Panc1 (cell line): ENCODE measurements at regions not wholly inside any gene's neighbourhood (a gene's known extent, or its start where the extent isn't known, plus 50 kb on each side); places are given as distances from the start of the nearest gene placed in this dataset.

ENCODE experiments used
- CTCF ChIP-seq: fragments of 450-650 bp; IDR thresholded peaks from 2 replicates; pipeline ENCODE4 v1.5.1; 2017; ENCODE audit warnings: mild to moderate bottlenecking
- POLR2AphosphoS5 ChIP-seq: IDR thresholded peaks from 2 replicates; pipeline ENCODE4 v1.6.1; 2012; ENCODE audit warnings: mild to moderate bottlenecking, low read depth, low read length, moderate library complexity
- SIN3A ChIP-seq: IDR thresholded peaks from 2 replicates; pipeline ENCODE4 v1.6.1; 2012; ENCODE audit warnings: low read depth, mild to moderate bottlenecking, low read length, moderate library complexity, borderline replicate concordance; ENCODE audit not compliant: insufficient read depth

- TF ChIP-seq CTCF (no peak), SIN3A (no peak), POLR2AphosphoS5 (no peak)
Observed at GRCh38 chr2:7121851-7122250, 204.6 kb downstream of the RNF144A start.
